NCI-H345 treated with DMSO at 0.1 percent for 48 hours (cell line): ENCODE measurements at regions not wholly inside any gene's neighbourhood (a gene's known extent, or its start where the extent isn't known, plus 50 kb on each side); places are given as distances from the start of the nearest gene placed in this dataset.

Experiments used
- DNase-seq: peaks from one replicate; lab custom pipeline; 2025; ENCODE audit not compliant: unreplicated experiment; lab: John Stamatoyannopoulos, UW

DNA sequence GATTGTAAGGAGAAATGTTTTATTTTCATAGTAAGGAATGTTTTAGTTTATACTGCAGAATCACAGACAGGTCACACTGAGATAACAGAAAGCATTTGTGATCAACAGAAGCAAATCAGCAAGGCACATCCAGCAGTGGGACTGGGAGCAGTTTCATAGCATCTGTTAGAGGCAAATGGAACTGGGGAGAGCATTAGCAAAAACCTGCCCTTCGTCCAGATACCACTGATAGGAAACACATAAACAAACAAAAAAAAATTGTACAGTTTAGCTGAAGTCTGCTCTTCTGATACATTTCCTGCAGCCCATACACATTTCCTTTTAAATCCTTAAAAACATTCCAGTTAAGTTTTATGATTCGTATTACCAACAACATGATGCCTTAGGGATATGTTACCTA, 374.3 kb downstream of the PCDH7 start:
- no peak for DNase-seq

DNA sequence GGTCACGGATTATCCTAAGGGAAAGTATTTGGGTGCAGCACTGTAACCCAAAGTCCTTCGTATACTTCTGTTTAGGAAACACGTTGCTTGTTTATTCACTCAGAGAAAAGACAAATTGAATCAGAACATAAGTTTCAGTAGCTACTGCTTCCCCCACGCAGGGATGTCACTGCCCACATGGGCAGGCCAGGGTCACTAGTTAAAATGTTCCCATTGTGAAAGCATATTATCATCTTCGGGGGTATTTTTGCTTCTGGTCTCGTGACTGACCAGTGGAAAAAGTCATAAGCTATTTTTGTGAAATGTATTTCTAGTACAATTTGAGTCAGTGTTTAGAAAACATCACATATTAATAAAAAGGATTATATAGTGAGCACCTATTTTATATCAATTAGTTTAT, 377.8 kb downstream of the PCDH7 start:
- DNase-seq: no peak

DNA sequence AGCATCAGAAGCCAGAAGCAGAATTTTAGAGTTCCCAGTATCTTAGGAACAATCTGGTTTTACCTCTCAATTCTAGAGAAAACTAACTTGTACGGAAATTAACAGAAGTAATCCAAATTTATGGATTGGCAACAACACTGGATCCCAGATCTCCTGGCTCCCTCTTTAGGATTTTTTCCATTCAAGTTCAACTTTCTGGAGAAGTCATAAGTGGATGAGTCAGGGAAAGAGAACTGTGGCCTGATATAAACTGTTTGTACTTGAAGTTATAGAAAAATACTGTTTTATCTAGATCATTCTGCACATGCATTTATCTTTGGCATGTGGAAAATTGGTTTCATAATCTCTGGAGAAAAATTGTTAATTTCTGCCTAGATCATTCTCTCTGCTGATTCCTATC, 380.4 kb downstream of the PCDH7 start:
- no peak for DNase-seq

DNA sequence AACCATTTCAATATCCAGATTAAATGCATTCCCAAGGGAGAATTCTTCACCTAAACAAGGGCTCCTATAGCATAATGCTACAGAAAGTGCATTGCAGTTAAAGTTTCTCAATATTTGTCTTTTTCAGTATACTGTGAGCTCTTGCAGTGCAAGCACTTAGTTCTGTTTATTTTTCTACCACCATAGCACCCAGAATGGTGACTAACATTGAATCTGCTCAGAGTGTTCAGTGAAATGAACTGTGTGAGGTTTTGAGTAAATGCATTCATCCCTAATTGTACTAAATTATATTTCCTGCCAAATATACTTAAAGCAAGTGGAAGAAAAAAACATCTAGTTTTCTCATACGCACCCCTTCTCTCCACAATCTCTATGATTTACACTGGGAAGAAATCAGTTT, 383.9 kb downstream of the PCDH7 start:
- DNase-seq: no peak

DNA sequence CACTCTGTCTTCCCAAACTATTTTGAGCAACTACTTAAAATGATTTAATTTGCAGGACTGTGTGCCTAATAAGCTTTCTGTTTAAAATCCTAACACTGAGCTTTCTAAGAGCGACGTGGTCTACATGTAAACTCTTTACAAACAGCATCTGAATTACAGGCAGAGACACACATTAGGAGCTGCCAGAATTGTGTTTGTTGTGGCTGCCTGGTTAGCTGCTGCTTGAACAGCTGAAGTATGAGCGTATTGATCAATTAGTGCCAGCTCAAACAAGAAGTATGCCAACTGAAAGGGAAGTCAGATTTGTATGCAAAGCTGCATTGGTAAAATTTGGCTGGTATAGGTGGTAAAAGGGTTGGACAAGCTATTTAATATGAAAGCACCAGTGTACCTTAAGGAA, 384.4 kb downstream of the PCDH7 start:
- no peak for DNase-seq

DNA sequence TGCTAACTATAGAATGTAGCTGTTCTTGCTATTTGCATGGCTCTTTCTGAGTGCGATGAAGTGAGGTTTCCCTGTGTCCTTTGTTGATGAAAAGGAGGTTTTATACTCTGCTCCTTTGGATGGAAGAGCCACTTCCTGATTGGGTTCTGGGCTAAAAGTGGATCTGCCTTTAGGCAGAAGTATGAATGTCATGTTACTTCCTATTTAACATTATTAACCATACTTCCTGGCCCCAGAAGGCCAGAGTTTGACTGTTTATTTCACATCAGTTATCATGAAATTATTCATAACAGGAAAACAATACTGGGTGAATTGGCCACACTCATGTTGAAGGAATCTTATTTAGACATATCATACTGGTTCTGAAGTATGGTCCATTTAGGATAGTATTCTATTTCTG, 386.2 kb downstream of the PCDH7 start:
- DNase-seq: no peak

DNA sequence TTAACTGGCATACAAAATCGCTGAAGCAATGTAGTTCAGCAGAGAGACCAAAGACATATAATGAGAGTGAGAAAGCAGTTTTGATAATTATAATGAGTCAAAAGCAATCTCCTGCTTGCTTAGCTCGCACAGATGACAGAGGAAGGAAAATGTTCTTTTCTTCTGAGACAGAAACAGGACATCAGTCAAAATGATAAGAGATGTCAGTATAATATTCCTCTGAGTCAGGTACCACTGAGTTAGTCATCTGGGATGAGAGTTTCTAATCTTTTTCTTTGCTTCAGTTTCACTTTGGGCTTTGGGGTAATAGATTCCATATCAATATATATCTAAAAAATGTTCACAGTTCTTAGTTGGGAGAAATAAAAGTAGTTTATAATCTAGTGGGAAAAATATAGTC, 387.2 kb downstream of the PCDH7 start:
- DNase-seq: no peak

DNA sequence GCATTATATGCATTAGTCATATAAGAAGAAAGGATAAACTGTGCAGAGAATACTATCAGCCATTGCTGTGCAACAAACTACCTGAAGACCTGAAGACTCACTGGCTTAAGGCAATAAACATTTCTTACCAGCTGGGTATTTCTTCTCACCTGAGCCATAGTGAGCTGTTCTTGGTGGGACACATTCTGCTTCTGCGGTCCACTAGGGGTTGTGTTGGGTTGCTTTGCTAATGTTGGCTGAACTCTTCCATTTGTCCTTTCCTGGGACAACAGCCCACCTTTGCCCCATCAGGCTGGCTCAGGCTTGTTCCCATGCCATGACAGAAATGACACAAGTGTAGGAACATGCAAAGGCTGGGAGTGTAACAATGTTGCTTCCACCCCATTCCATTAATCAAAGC, 388.6 kb downstream of the PCDH7 start:
- no peak for DNase-seq

DNA sequence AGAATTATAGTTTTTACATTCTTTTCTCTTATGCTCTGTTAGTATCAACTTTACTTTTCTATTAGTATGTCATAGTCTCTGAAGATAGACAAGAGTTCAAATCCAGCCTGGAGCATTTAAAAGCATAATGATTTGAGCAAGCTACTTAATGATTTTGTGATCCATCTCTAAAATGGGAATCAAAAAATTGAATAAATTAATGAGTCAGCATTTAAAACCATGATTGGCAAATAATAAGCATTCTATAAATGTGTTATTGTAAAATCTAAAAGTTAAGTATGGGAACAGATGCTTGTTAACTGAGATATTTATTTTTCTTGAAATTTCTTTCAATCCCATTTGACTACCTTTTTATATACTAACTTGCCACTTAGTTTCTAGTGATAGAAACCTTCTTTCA, 391.6 kb downstream of the PCDH7 start:
- no peak for DNase-seq

DNA sequence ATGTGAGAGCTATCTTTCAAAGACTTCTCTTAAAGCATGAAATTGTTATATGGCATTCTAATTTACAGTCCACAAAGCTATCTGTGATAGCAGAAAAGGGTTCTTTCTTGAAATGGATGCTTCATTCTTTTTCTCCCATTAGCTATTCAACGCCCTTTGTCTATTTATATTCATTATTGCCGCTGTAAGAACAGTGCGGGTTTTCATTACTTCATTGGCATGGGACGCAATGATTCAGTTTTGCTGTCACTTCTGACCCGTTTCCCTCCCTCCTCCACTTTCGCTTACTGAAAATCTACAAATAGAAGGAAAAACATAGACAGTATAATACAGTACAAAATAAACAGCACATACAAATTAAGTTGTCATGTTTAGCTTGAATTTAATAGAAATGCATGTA, 394.6 kb downstream of the PCDH7 start:
- no peak for DNase-seq

DNA sequence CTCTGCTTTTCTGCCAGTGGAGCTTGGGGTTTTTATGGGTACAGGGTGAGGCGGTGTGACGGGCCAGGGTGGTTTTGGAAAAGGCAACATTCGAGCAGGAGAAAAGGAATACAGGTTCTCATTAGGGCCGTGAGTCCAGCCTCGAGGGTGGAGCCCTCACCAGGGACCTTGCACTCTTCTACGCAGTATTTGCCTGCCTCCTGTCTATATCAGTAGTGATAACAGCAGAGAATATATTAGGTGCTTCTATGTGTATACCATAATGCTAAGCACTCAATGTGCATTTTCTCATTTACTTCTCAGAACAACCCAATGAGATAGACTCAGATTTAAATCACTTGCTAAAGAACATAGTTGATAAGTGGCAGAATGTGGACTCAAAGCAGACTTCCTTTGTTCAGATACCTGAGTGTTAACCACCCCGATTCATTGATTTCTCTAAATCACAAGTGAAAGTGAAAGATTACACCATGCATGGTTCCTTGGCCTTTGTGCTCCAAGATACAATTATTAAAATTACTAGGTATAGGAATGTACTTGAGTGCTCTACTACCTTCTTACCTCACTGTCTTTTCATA, 403.9 kb downstream of the PCDH7 start:
- DNase-seq: no peak

DNA sequence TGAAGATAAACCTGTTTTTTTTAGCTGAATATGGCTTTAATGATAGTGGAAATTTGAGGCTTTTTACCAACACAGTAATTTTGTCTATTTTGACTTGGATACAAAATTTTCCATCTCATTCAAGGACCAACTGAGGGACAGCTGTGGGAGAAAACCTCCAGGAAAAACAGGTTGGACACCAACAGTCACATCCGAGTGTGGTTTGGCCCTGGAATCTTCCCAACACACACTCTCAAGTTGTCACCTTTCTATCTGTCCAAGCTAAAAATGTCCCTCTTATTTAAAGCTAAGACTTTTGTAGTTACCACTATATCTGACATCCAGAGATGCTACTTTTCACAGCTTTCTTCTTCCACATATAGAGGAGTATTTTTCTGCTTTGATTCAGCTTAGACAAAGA, 404.9 kb downstream of the PCDH7 start:
- DNase-seq: no peak

DNA sequence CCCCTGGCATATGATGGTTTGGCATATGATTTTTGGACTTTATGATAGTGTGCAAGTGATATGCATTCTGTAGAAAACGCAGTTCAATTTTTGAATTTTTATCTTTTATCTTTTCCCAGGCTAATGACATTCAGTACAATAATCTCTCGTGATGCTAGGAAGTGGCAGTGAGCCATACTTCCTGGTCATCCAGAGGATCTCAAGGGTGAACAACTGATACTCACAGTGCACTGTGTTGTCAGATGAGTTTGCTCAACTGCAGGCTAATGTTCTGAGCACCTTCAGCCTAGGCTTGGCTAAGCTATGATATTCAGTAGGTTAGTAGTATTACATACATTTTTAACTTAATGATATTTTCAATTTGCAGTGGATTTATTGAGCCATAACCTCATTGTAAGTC, 405.3 kb downstream of the PCDH7 start:
- no peak for DNase-seq

DNA sequence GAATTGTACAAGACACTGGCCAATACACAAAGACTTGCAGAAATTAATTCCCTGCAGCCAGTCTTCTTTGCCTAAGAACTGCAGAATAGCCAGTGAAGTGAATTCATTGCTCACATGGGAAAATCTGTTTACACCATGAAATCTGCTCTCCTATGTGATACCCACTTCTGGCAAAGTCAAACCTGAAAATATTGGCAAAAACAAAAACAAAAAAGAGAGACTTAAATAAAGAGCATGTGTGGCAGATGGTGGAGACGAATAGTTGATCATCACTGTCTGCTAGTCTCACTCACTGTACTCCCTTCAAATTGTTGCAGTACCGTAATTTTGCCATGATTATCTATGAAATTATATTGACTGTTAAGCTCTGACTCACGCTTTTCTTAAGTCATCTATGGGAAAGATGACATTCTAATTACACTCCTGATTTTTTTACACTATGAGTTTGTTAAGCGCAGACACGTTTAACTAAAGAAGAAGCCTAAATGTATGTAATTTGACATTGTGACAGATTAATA, 406.8 kb downstream of the PCDH7 start:
- no peak for DNase-seq

DNA sequence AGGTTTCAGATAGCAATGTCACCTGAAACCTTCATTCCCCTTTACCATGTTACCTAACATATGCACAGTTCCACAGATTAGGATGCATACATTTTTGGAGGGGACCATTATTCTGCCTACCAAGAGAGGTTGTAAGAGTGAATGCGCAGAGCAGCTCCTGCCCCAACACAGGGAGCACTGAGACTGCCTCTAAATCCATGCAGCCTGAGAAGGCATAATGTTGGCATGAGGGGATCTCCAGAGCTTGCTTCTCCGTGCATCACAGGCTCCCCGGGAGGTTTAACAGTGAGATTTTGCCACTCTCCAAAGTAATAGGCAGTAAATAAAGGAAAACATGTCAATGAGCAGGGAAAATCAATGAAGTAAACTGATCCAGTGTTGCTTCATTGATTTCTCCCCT, 410.8 kb downstream of the PCDH7 start:
- DNase-seq: no peak

DNA sequence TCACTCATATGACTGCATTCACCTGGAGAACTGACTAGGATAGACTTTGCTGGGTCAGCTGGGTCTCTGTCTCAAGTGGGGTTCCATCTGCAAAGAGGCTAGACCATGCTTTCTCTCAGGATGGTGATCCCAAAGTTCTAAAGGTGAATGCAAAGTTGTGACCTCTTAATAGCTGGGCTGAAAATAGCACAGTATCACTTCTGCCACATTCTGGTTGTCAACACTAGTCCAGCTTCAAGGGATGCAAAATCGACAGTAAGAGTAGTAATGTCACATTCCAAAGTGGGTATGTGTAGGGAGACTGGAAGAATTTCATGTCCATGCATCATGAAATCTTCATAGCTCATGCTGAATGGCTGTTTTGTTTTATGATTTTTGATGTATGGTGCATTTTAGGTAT, 414.6 kb downstream of the PCDH7 start:
- no peak for DNase-seq

DNA sequence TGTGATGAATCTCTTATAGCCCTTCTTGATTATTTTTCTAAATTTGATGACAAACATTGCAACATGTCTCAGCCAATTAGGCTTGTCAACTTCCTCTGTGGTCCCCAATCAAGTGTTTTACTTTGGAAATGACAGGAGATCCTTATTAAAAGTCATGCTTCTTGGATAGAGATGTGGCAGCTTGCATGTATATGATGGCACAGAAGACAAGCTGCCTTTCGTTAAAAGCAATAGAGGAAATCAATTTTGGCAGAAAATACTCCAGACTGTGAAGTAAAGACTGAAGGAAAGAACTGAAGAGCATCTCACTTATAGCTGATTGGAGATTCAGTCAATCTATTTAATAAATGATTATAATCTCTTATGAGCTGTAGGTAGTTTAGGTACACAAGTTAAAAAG, 419.6 kb downstream of the PCDH7 start:
- DNase-seq: no peak

DNA sequence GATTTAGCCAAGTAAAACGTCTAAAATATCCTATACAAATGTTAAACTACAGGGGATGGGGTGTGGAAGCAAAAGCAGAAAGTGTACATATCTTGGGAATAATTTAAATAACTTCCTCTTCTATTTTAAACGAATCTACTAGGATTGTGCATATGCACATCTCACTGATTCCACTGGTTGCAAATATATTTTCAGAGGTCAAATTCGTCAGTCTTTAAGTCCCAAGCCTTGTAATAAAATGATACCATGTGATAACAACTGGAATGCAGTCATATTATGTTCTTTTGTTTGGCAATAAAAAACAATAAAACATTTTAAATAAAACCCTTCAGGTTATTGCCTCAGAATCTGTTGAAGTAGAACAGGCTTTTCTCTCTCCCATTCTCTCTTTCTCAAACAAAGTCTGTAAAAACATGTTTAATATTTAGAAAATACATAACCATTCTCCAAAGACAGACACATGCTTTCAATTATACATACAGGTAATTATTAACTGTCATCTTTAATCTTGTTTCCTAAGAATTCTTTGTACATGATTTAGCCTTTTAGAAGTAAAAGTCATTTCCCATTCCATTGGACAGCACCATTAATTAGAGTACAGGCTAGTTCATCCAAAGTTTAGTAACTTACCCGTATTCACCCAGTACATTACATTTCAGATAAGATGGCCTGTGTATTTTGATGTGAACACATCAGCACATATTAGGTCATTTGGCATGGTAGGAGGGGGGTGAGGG, 421.1 kb downstream of the PCDH7 start:
- DNase-seq: no peak

DNA sequence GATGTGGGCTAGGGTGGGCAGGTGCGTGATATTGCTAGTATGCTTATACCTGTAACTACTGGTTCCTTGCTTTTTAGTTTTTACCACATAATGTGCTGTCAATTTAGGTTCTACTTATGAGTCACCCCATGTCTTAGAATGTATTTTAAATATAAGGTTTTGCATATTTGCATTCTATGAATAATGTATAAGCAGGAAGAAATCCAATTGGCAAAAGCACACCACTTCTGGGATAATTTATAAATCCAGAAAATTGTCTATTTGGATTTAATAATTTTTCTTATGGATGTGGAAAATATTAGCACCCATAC, 421.6 kb downstream of the PCDH7 start:
- no peak for DNase-seq

DNA sequence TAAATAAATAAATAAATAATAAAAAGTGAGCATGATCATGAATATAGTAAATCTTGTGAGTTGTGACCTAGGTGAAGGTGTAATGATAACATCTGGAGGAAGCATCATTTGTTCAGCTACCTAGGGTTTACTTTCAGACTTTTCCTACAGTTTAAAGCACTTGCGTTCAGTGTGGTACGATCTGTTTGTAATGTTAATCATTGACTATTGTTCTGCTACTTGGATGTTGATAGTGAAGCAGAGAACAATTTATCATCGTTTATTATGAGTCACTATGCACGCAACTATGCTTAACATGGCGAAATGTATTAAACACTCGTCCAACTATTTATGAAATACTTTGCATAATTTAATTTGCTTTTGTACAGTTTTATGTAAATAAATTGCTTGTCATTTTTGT, 426.2 kb downstream of the PCDH7 start:
- no peak for DNase-seq

DNA sequence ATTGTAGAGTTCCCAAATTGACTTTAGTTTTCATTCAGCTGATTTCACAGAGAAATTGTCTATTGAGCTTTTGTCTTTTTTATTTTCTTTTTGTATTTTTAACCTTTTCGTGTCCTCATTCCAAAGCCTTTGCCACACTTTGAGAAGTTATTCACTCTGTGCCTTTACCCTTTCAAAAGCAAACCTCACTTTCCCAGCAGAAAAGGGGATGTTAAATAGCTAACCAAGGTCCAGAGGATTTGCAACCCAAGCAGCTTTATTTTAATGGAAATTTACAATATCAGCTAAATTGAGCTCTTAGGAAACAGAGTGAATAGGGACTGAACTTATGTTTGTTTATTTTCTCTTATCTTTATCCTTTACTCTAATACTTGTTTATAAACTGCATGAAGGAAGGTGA, 428.8 kb downstream of the PCDH7 start:
- no peak for DNase-seq

DNA sequence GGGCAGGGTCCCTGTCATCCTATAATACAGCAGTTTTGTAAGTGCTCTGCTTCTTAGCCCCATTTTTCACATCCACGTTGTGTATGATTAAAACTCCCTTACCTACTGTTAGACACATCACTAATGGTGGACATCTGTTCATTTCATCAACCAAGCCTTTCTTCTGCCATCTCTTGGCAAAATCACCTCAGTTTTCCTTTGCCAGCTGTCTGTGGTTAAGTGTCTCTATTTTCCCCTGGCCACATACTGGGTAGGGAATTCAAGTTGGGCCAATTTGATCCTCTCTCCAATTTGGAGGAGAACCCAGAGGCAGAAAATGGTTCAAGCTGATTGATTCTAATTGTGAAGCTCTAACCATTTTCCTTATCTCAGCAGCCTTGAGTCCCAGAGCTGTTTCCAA, 436.1 kb downstream of the PCDH7 start:
- no peak for DNase-seq

DNA sequence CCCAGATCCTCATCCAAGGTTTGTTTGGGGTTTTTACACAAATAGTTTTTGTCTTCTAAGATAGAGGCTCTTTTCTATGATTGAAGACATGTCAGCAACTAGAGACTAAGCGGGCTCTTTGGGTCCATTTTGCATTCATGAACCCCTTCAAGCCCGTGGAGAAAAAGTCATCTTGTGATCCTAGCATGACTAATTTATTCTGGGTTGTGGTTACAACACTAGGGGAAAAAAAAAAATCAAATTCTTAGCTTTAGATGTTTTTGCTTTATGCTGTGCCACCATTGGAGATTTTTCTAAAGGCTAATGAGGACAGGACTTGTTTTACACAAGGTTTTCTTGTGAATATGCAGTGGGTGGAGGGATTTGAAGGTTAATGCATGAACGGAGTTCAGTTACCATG, 440.0 kb downstream of the PCDH7 start:
- DNase-seq: no peak
